ENCODE measurements at regions not wholly inside any gene's neighbourhood (a gene's known extent, or its start where the extent isn't known, plus 50 kb on each side); places are given as distances from the start of the nearest gene placed in this dataset.
"Not testable (repeated sequence)": the region's sequence is repeated elsewhere in the genome, so short reads cannot be mapped to it uniquely, and the experiment has no call there.

GRCh38 chr7:69062020-69062765 is 536.1 kb upstream of the AUTS2 start:
- DNase-seq: no peak

- DNase-seq: no peak
These were observed 530.9 kb upstream of the AUTS2 start for GRCh38 chr7:69067397-69067796.

- no peak for DNase-seq
These were observed 527.8 kb upstream of the AUTS2 start for GRCh38 chr7:69070476-69070875.

GRCh38 chr7:69076566-69076965 is 521.7 kb upstream of the AUTS2 start:
- DNase-seq: no peak

- DNase-seq: no peak
These were observed 519.1 kb upstream of the AUTS2 start for GRCh38 chr7:69078997-69079769.

GRCh38 chr7:69087281-69087680 is 511.0 kb upstream of the AUTS2 start:
- not testable (repeated sequence) for DNase-seq

GRCh38 chr7:69088185-69088584 is 510.1 kb upstream of the AUTS2 start:
- DNase-seq: no peak

GRCh38 chr7:69090936-69091335 is 507.3 kb upstream of the AUTS2 start:
- DNase-seq: no peak

- no peak for DNase-seq
These were observed 506.8 kb upstream of the AUTS2 start for GRCh38 chr7:69091521-69091920.

GRCh38 chr7:69095127-69095526 is 503.1 kb upstream of the AUTS2 start:
- no peak for DNase-seq

- no peak for DNase-seq
These were observed 502.6 kb upstream of the AUTS2 start for GRCh38 chr7:69095649-69096048.

GRCh38 chr7:69104023-69104422 is 494.3 kb upstream of the AUTS2 start:
- DNase-seq: no peak

- no peak for DNase-seq
These were observed 493.2 kb upstream of the AUTS2 start for GRCh38 chr7:69105092-69105491.

GRCh38 chr7:69105981-69106380 is 492.3 kb upstream of the AUTS2 start:
- no peak for DNase-seq

GRCh38 chr7:69106449-69106848 is 491.8 kb upstream of the AUTS2 start:
- DNase-seq: not testable (repeated sequence)

- DNase-seq: not testable (repeated sequence)
These were observed 491.3 kb upstream of the AUTS2 start for GRCh38 chr7:69106946-69107345.

- no peak for DNase-seq
These were observed 490.2 kb upstream of the AUTS2 start for GRCh38 chr7:69108097-69108496.

GRCh38 chr7:69109246-69109645 is 489.0 kb upstream of the AUTS2 start:
- DNase-seq: no peak

GRCh38 chr7:69109879-69110278 is 488.4 kb upstream of the AUTS2 start:
- no peak for DNase-seq

- DNase-seq: no peak
These were observed 487.7 kb upstream of the AUTS2 start for GRCh38 chr7:69110450-69111050.

- no peak for DNase-seq
These were observed 483.9 kb upstream of the AUTS2 start for GRCh38 chr7:69114374-69114773.

- DNase-seq: no peak
These were observed 482.5 kb upstream of the AUTS2 start for GRCh38 chr7:69115788-69116187.

- not testable (repeated sequence) for DNase-seq
These were observed 482.1 kb upstream of the AUTS2 start for GRCh38 chr7:69116196-69116595.

- DNase-seq: no peak
These were observed 475.3 kb upstream of the AUTS2 start for GRCh38 chr7:69122953-69123352.

Data from CD4-positive, alpha-beta T cell treated with Interferon alpha-2 for 1 hour (primary cell).